Breast epithelium (tissue), 4 donors: ENCODE measurements at regions not wholly inside any gene's neighbourhood (a gene's known extent, or its start where the extent isn't known, plus 50 kb on each side); places are given as distances from the start of the nearest gene placed in this dataset.

Source experiments
- DNase-seq, 2 donors: peaks; one replicate each; pipeline ENCODE4 v3.0.0-alpha.2; 2019; ENCODE audit warnings: low spot score in 2 of 2
- H3K27ac ChIP-seq, 2 donors: fragments of 200-600 bp; sonication (generic) in 1 of 2; one replicate each; pipeline ENCODE4 v1.5.1; 2016 to 2019; ENCODE audit warnings: mild to moderate bottlenecking in 1 of 2
- H3K27me3 ChIP-seq, 2 donors: fragments of 200-600 bp; sonication (generic) in 1 of 2; one replicate each; pipeline versions ENCODE4 v1.5.1 to v1.6.0; 2017 to 2019; ENCODE audit warnings: control low read depth in 1 of 2, mild to moderate bottlenecking in 1 of 2
- H3K36me3 ChIP-seq: fragments of 200-600 bp; one replicate; pipeline ENCODE4 v1.5.1; 2019
- H3K4me1 ChIP-seq, 2 donors: fragments of 200-600 bp; sonication (generic); one replicate each; pipeline ENCODE4 v1.5.1; 2016 to 2019; ENCODE audit warnings: control low read depth in 1 of 2
- H3K4me3 ChIP-seq, 3 donors: fragments of 200-600 bp; sonication (generic); 1 replicate in 2 of 3; 2 replicates in 1 of 3; pipeline ENCODE4 v1.5.1; 2016 to 2019; ENCODE audit warnings: mild to moderate bottlenecking in 3 of 3, moderate library complexity in 2 of 3
- H3K9me3 ChIP-seq, 2 donors: fragments of 200-600 bp; sonication (generic) in 1 of 2; one replicate each; pipeline ENCODE4 v1.5.1; 2016 to 2019; ENCODE audit warnings: control low read depth in 1 of 2
- CTCF ChIP-seq, 3 donors: fragments of 450-650 bp; IDR thresholded peaks; one replicate each; pipeline ENCODE4 v1.5.1; 2016 to 2017; ENCODE audit warnings: antibody characterized with exemption in 3 of 3, mild to moderate bottlenecking in 3 of 3, moderate library complexity in 3 of 3
- POLR2A ChIP-seq: fragments of 450-650 bp; IDR thresholded peaks from one replicate; pipeline ENCODE4 v1.6.1; 2016; ENCODE audit warnings: antibody characterized with exemption, mild to moderate bottlenecking, moderate library complexity
- POLR2AphosphoS5 ChIP-seq, 3 donors: sonication (generic); formaldehyde crosslinking; IDR thresholded peaks; one replicate each; pipeline ENCODE4 v1.6.1; 2017; ENCODE audit warnings: antibody characterized with exemption in 3 of 3
- intact Hi-C: fragments of 100-400 bp; cut with DNase I; formaldehyde crosslinking; loops from one replicate; pipeline ENCODE4 v1.15.1; 2023; ENCODE audit warnings: low total_unique reads

GRCh38 chr7:112635742-112636141 lies 154.5 kb downstream of the TMEM168 start:
- intact Hi-C loops: no loop called here
- Histone ChIP-seq H3K9me3 (no peaks in the 10 kb centered on the region), H3K36me3 (no peaks in the 10 kb centered on the region), H3K27me3 (no peaks in the 10 kb centered on the region), H3K27ac (no peak overlapping the region), H3K4me3 (no peak overlapping the region), H3K4me1 (no peaks in the 10 kb centered on the region)
- TF ChIP-seq CTCF (IDR thresholded peaks at IDR 0.05) (no peak), POLR2AphosphoS5 (IDR thresholded peaks at IDR 0.05) (no peak), POLR2A (no peak)
- no peak for DNase-seq

- intact Hi-C loops: no loop called here
- Histone ChIP-seq H3K27ac (no peak overlapping the region), H3K4me3 (no peak overlapping the region), H3K9me3 (peaks cover 6 to 9% of the 10 kb centered on the region in 2 donors), H3K36me3 (no peaks in the 10 kb centered on the region), H3K4me1 (no peaks in the 10 kb centered on the region), H3K27me3 (no peaks in the 10 kb centered on the region)
- DNase-seq: no peak
- TF ChIP-seq POLR2AphosphoS5 (IDR thresholded peaks at IDR 0.05): no peak
Measured at GRCh38 chr7:112638675-112639400, 151.4 kb downstream of the TMEM168 start.

- no peak for TF ChIP-seq POLR2AphosphoS5 (IDR thresholded peaks at IDR 0.05)
- no peak for TF ChIP-seq CTCF (IDR thresholded peaks at IDR 0.05)
- no peak for TF ChIP-seq POLR2A
- intact Hi-C loops: no loop called here
- H3K27ac ChIP-seq: no peak overlapping the region
- no peak overlapping the region for H3K4me3 ChIP-seq
- H3K9me3 ChIP-seq: peaks cover 6 to 9% of the 10 kb centered on the region in 2 donors
- no peak for DNase-seq
- no peaks in the 10 kb centered on the region for H3K4me1 ChIP-seq
- H3K36me3 ChIP-seq: no peaks in the 10 kb centered on the region
- H3K27me3 ChIP-seq: no peaks in the 10 kb centered on the region
Measured at GRCh38 chr7:112640685-112641084, 149.5 kb downstream of the TMEM168 start.

GRCh38 chr7:112646783-112647182 lies 143.4 kb downstream of the TMEM168 start:
- no peak overlapping the region for H3K27ac ChIP-seq
- DNase-seq: no peak
- H3K36me3 ChIP-seq: no peaks in the 10 kb centered on the region
- intact Hi-C loops: loop anchor here (5.0 kb wide), 1 partner anchor 694 kb away; no protein-coding TSS in a partner anchor
- peaks cover 13 to 17% of the 10 kb centered on the region in 2 donors for H3K9me3 ChIP-seq
- H3K4me1 ChIP-seq: no peaks in the 10 kb centered on the region
- H3K27me3 ChIP-seq: no peaks in the 10 kb centered on the region
- H3K4me3 ChIP-seq: no peak overlapping the region
- no peak for TF ChIP-seq CTCF (IDR thresholded peaks at IDR 0.05)
- no peak for TF ChIP-seq POLR2A
- TF ChIP-seq POLR2AphosphoS5 (IDR thresholded peaks at IDR 0.05): no peak

GRCh38 chr7:112648781-112649180 lies 141.4 kb downstream of the TMEM168 start:
- Histone ChIP-seq H3K27me3 (no peaks in the 10 kb centered on the region), H3K27ac (no peak overlapping the region), H3K4me1 (no peaks in the 10 kb centered on the region), H3K4me3 (no peak overlapping the region), H3K36me3 (no peaks in the 10 kb centered on the region), H3K9me3 (peaks cover 6 to 8% of the 10 kb centered on the region in 2 donors)
- DNase-seq: no peak
- intact Hi-C loops: loop anchor here (5.0 kb wide), 1 partner anchor 696 kb away; no protein-coding TSS in a partner anchor
- no peak for TF ChIP-seq POLR2A
- no peak for TF ChIP-seq CTCF (IDR thresholded peaks at IDR 0.05)
- TF ChIP-seq POLR2AphosphoS5 (IDR thresholded peaks at IDR 0.05): no peak
